ENCODE measurements at regions not wholly inside any gene's neighbourhood (a gene's known extent, or its start where the extent isn't known, plus 50 kb on each side); places are given as distances from the start of the nearest gene placed in this dataset.

GRCh38 chr9:105044518-105044917 lies 116.6 kb upstream of the ABCA1 start:
- no peak for TF ChIP-seq POLR2AphosphoS5 (IDR thresholded peaks at IDR 0.05; ENCODE audit: borderline replicate concordance, low read depth, low read length)
- no peak for TF ChIP-seq EZH2 (IDR thresholded peaks at IDR 0.05)

Data from SK-N-MC (cell line).